HEK293 (cell line): ENCODE measurements at regions not wholly inside any gene's neighbourhood (a gene's known extent, or its start where the extent isn't known, plus 50 kb on each side); places are given as distances from the start of the nearest gene placed in this dataset.

Experiments
- CTCF ChIA-PET: fragments of 350-600 bp; formaldehyde crosslinking; extraction: SDS; loops from one replicate; lab custom pipeline; 2021; ENCODE audit warnings: antibody characterized with exemption; lab: Yijun Ruan, JAX
- POLR2A ChIA-PET: fragments of 300-600 bp; formaldehyde crosslinking; extraction: SDS; loops from one replicate; lab custom pipeline; 2020; ENCODE audit warnings: antibody characterized with exemption, inconsistent platforms; lab: Yijun Ruan, JAX
- H3K27ac ChIP-seq: fragments of 200-500 bp; sonication (Bioruptor generic); 2 replicates; pipeline ENCODE4 v1.5.1; 2014; ENCODE audit warnings: low read depth, low read length, control low read depth, inconsistent platforms; ENCODE audit errors: extremely low read depth
- H3K36me3 ChIP-seq, 2 experiments: fragments of 200-500 bp in 1 of 2; sonication (Bioruptor generic) in 1 of 2; 1 replicate in 1 of 2; 2 replicates in 1 of 2; pipeline ENCODE4 v1.5.1; 2014 to 2017; ENCODE audit warnings: inconsistent platforms in 2 of 2, low read length in 2 of 2; ENCODE audit not compliant: control insufficient read depth in 2 of 2, insufficient read depth in 1 of 2
- H3K4me1 ChIP-seq: fragments of 200-500 bp; sonication (Bioruptor generic); 2 replicates; pipeline ENCODE4 v1.5.1; 2014; ENCODE audit warnings: mild to moderate bottlenecking, low read length, inconsistent platforms; ENCODE audit not compliant: control insufficient read depth, insufficient read depth
- H3K4me3 ChIP-seq: 2 replicates; pipeline ENCODE4 v1.5.1; 2011; ENCODE audit warnings: low read depth, mild to moderate bottlenecking, control low read depth, low read length, moderate library complexity
- H3K9me3 ChIP-seq: fragments of 200-500 bp; sonication (Bioruptor generic); 2 replicates; pipeline ENCODE4 v1.5.1; 2014; ENCODE audit warnings: low read depth, low read length, inconsistent platforms; ENCODE audit not compliant: control insufficient read depth, insufficient read depth
- BCL6B ChIP-seq: fragments of 450-650 bp; formaldehyde crosslinking; IDR thresholded peaks from 2 replicates; pipeline ENCODE4 v1.5.1; 2017; ENCODE audit warnings: missing biosample characterization, missing genetic modification characterization
- KLF7 ChIP-seq: fragments of 450-650 bp; formaldehyde crosslinking; IDR thresholded peaks from 2 replicates; pipeline ENCODE4 v1.5.1; 2016; ENCODE audit warnings: missing biosample characterization, missing genetic modification characterization, borderline replicate concordance
- MZF1 ChIP-seq: fragments of 450-650 bp; formaldehyde crosslinking; IDR thresholded peaks from 2 replicates; pipeline ENCODE4 v1.5.1; 2017; ENCODE audit warnings: missing biosample characterization, missing genetic modification characterization, borderline replicate concordance
- OSR2 ChIP-seq: fragments of 450-650 bp; formaldehyde crosslinking; IDR thresholded peaks from 2 replicates; pipeline ENCODE4 v1.5.1; 2016; ENCODE audit warnings: missing biosample characterization, missing genetic modification characterization
- SP7 ChIP-seq: fragments of 450-650 bp; formaldehyde crosslinking; IDR thresholded peaks from 2 replicates; pipeline ENCODE4 v1.5.1; 2016; ENCODE audit warnings: missing biosample characterization, missing genetic modification characterization
- WT1 ChIP-seq: fragments of 450-650 bp; formaldehyde crosslinking; IDR thresholded peaks from 2 replicates; pipeline ENCODE4 v1.5.1; 2016; ENCODE audit warnings: missing biosample characterization, missing genetic modification characterization
- ZBTB1 ChIP-seq: fragments of 450-650 bp; formaldehyde crosslinking; IDR thresholded peaks from 2 replicates; pipeline ENCODE4 v1.5.1; 2016; ENCODE audit warnings: missing biosample characterization, missing genetic modification characterization
- ZBTB7A ChIP-seq: fragments of 450-650 bp; formaldehyde crosslinking; IDR thresholded peaks from 2 replicates; pipeline ENCODE4 v1.5.1; 2016; ENCODE audit warnings: low read depth, missing biosample characterization, missing genetic modification characterization
- ZFP3 ChIP-seq: fragments of 450-650 bp; formaldehyde crosslinking; IDR thresholded peaks from 2 replicates; pipeline ENCODE4 v1.5.1; 2016; ENCODE audit warnings: low read depth, missing biosample characterization, missing genetic modification characterization
- ZIC2 ChIP-seq: fragments of 450-650 bp; formaldehyde crosslinking; IDR thresholded peaks from 2 replicates; pipeline ENCODE4 v1.5.1; 2016; ENCODE audit warnings: missing biosample characterization, missing genetic modification characterization
- ZNF140 ChIP-seq: fragments of 450-650 bp; formaldehyde crosslinking; IDR thresholded peaks from 2 replicates; pipeline ENCODE4 v1.5.1; 2016; ENCODE audit warnings: missing biosample characterization, missing genetic modification characterization
- ZNF16 ChIP-seq: fragments of 450-650 bp; formaldehyde crosslinking; IDR thresholded peaks from 2 replicates; pipeline ENCODE4 v1.5.1; 2016; ENCODE audit warnings: low read depth, missing biosample characterization, missing genetic modification characterization
- ZNF169 ChIP-seq: fragments of 450-650 bp; formaldehyde crosslinking; IDR thresholded peaks from 2 replicates; pipeline ENCODE4 v1.5.1; 2016; ENCODE audit warnings: missing biosample characterization, missing genetic modification characterization
- ZNF175 ChIP-seq: fragments of 450-650 bp; formaldehyde crosslinking; IDR thresholded peaks from 2 replicates; pipeline ENCODE4 v1.5.1; 2016; ENCODE audit warnings: missing biosample characterization, missing genetic modification characterization
- ZNF19 ChIP-seq: fragments of 450-650 bp; formaldehyde crosslinking; IDR thresholded peaks from 2 replicates; pipeline ENCODE4; 2016; ENCODE audit warnings: missing biosample characterization, missing genetic modification characterization, low read depth
- ZNF311 ChIP-seq: fragments of 450-650 bp; formaldehyde crosslinking; IDR thresholded peaks from 2 replicates; pipeline ENCODE4 v1.5.1; 2017; ENCODE audit warnings: missing biosample characterization, missing genetic modification characterization, borderline replicate concordance
- ZNF335 ChIP-seq: fragments of 450-650 bp; formaldehyde crosslinking; conservative IDR thresholded peaks from 2 replicates; pipeline ENCODE4 v1.5.1; 2016; ENCODE audit warnings: missing biosample characterization, missing genetic modification characterization
- ZNF354C ChIP-seq: fragments of 450-650 bp; formaldehyde crosslinking; IDR thresholded peaks from 2 replicates; pipeline ENCODE4 v1.5.1; 2016; ENCODE audit warnings: missing biosample characterization, missing genetic modification characterization, low read depth, borderline replicate concordance
- ZNF529 ChIP-seq: fragments of 450-650 bp; formaldehyde crosslinking; IDR thresholded peaks from 2 replicates; pipeline ENCODE4 v1.5.1; 2017; ENCODE audit warnings: missing genetic modification characterization, missing biosample characterization; ENCODE audit not compliant: insufficient replicate concordance
- ZNF548 ChIP-seq: fragments of 450-650 bp; formaldehyde crosslinking; IDR thresholded peaks from 2 replicates; pipeline ENCODE4 v1.5.1; 2016; ENCODE audit warnings: missing biosample characterization, missing genetic modification characterization
- ZNF596 ChIP-seq: fragments of 450-650 bp; IDR thresholded peaks from 2 replicates; pipeline ENCODE4 v1.5.0; 2018; ENCODE audit warnings: missing biosample characterization, mild to moderate bottlenecking, missing genetic modification characterization, moderate library complexity
- ZNF624 ChIP-seq: fragments of 450-650 bp; formaldehyde crosslinking; IDR thresholded peaks from 2 replicates; pipeline ENCODE4 v1.5.1; 2017; ENCODE audit warnings: missing biosample characterization, missing genetic modification characterization
- ZNF626 ChIP-seq: fragments of 450-650 bp; sonication (Bioruptor Pico); formaldehyde crosslinking; IDR thresholded peaks from 2 replicates; pipeline ENCODE4 v1.5.1; 2018; ENCODE audit warnings: missing biosample characterization, missing genetic modification characterization, inconsistent platforms
- ZNF701 ChIP-seq: fragments of 450-650 bp; formaldehyde crosslinking; IDR thresholded peaks from 2 replicates; pipeline ENCODE4 v1.5.1; 2016; ENCODE audit warnings: missing biosample characterization, missing genetic modification characterization
- ZNF707 ChIP-seq: fragments of 450-650 bp; formaldehyde crosslinking; IDR thresholded peaks from 2 replicates; pipeline ENCODE4 v1.5.1; 2016; ENCODE audit warnings: missing biosample characterization, missing genetic modification characterization
- ZNF792 ChIP-seq: fragments of 450-650 bp; formaldehyde crosslinking; IDR thresholded peaks from 2 replicates; pipeline ENCODE4 v1.5.1; 2016; ENCODE audit warnings: missing biosample characterization, missing genetic modification characterization
- TF ChIP-seq, protein P1 (sequence below): fragments of 450-650 bp; formaldehyde crosslinking; IDR thresholded peaks from 2 replicates; pipeline ENCODE4 v1.5.1; 2016; ENCODE audit warnings: missing biosample characterization, missing genetic modification characterization, low read depth
- TF ChIP-seq, protein P2 (sequence below): fragments of 450-650 bp; formaldehyde crosslinking; IDR thresholded peaks from 2 replicates; pipeline ENCODE4 v1.5.1; 2016; ENCODE audit warnings: missing biosample characterization, missing genetic modification characterization

DNA sequence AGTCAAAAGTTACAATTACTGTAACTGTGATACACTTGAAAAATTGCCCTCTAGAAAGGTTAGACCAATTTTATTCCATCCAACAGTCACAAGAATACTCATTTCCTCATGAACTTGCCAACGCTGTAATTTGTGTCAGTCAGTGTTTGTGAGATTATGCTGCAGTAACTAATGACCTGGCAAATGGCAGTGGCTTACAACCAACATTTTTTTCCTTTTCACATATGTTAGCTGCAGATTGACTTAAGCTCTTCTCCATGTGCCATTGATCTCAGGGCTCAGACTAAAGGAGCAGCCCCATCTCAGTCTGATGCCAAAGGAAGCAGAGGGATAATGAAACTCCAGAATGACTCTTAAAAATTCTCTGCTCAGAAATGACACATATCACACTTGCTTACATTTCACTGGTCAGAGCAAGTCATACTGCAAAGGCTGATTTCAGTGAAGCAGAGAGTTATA lies 92.3 kb upstream of the ELOVL5 start (continued):
- TF ChIP-seq BCL6B (tag by site-specific recombination) (no peak), ZNF335 (tag by site-specific recombination) (no peak), ZNF16 (tag by site-specific recombination) (no peak), OSR2 (no peak), KLF7 (tag by site-specific recombination) (no peak), ZFP3 (tag by site-specific recombination) (no peak), ZNF792 (tag by site-specific recombination) (no peak), ZNF707 (no peak), ZNF175 (no peak), ZNF19 (tag by site-specific recombination) (no peak)
- TF ChIP-seq, protein P1, sequence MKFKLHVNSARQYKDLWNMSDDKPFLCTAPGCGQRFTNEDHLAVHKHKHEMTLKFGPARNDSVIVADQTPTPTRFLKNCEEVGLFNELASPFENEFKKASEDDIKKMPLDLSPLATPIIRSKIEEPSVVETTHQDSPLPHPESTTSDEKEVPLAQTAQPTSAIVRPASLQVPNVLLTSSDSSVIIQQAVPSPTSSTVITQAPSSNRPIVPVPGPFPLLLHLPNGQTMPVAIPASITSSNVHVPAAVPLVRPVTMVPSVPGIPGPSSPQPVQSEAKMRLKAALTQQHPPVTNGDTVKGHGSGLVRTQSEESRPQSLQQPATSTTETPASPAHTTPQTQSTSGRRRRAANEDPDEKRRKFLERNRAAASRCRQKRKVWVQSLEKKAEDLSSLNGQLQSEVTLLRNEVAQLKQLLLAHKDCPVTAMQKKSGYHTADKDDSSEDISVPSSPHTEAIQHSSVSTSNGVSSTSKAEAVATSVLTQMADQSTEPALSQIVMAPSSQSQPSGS (tag by site-specific recombination) = no peak

GRCh38 chr6:53440336-53440945 lies 91.7 kb upstream of the ELOVL5 start:
- TF ChIP-seq ZNF140 (tag by site-specific recombination) (no peak), ZNF701 (tag by site-specific recombination) (no peak), SP7 (tag by site-specific recombination) (no peak), ZNF529 (tag by site-specific recombination) (no peak), ZBTB7A (tag by site-specific recombination) (no peak), ZNF596 (tag by site-specific recombination) (no peak), MZF1 (tag by site-specific recombination) (no peak), ZNF169 (tag by site-specific recombination) (no peak), ZNF354C (tag by site-specific recombination) (no peak), ZNF548 (tag by site-specific recombination) (no peak), ZNF311 (no peak), ZIC2 (tag by site-specific recombination) (no peak), WT1 (tag by site-specific recombination) (no peak), ZBTB1 (no peak), ZNF624 (tag by site-specific recombination) (no peak), ZNF626 (tag by site-specific recombination) (no peak)
- TF ChIP-seq, protein P2, sequence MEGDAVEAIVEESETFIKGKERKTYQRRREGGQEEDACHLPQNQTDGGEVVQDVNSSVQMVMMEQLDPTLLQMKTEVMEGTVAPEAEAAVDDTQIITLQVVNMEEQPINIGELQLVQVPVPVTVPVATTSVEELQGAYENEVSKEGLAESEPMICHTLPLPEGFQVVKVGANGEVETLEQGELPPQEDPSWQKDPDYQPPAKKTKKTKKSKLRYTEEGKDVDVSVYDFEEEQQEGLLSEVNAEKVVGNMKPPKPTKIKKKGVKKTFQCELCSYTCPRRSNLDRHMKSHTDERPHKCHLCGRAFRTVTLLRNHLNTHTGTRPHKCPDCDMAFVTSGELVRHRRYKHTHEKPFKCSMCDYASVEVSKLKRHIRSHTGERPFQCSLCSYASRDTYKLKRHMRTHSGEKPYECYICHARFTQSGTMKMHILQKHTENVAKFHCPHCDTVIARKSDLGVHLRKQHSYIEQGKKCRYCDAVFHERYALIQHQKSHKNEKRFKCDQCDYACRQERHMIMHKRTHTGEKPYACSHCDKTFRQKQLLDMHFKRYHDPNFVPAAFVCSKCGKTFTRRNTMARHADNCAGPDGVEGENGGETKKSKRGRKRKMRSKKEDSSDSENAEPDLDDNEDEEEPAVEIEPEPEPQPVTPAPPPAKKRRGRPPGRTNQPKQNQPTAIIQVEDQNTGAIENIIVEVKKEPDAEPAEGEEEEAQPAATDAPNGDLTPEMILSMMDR (tag by site-specific recombination) = no peak
- H3K27ac ChIP-seq = no peak overlapping the region
- CTCF ChIA-PET = interaction anchor here (0.7 to 6.5 kb wide), 5 partner anchors 11 to 712 kb away, joined by 3 to 104 read pairs (median 3); no protein-coding TSS in a partner anchor

More at GRCh38 chr6:53440336-53440945, 91.7 kb upstream of the ELOVL5 start:
- Histone ChIP-seq H3K4me1 (no peaks in the 10 kb centered on the region), H3K9me3 (no peaks in the 10 kb centered on the region), H3K4me3 (no peak overlapping the region), H3K36me3 (no peaks in the 10 kb centered on the region)
- POLR2A ChIA-PET = no interaction called here
